ENCODE measurements at regions not wholly inside any gene's neighbourhood (a gene's known extent, or its start where the extent isn't known, plus 50 kb on each side); places are given as distances from the start of the nearest gene placed in this dataset.

DNA sequence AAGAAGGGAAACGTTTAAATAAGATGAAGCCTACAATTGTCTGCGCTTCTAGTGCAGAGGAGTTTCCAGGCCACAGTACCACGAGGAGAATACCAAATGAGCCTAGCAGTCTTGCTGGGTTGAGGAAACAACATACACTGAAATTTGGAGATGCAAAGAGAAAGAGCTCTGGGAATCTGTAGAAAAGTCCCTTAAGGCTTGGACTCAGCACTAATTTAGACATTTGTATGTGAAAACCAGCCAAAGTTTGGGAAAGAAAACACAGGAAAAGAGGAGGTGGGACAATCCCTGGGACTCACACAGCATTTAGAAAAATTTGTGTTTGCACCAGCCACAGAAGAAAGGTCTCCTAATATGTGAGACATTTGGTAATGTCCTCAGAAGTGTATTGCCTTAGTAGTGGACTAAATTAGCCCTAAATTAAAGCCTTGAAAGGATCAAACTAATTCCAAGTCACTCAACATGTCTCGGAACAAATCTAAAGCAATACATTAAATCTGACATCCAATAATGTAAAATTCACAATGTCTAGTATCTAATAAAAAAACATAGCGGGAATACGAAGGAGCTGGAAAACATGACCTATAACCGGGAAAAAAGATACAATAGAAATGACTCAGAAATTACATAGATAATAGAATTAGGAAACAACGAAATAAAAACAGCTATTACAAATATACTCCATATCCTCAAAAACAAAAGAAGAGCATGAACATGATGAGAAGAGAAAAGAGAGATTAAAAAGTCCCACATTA, 187.1 kb upstream of the NAMPT start:
- Histone ChIP-seq H4K20me1 (ENCODE audit: insufficient read depth) (no peaks in the 10 kb centered on the region), H3K27ac (no peak overlapping the region), H3K79me2 (ENCODE audit: insufficient read depth, low read depth) (no peaks in the 10 kb centered on the region), H3K4me1 (ENCODE audit: low read depth, poor library complexity, severe bottlenecking) (no peaks in the 10 kb centered on the region), H3K4me2 (no peak overlapping the region), H3K27me3 (ENCODE audit: insufficient read depth, low read depth) (no peaks in the 10 kb centered on the region), H3K4me3 (IDR thresholded peaks at IDR 0.05; ENCODE audit: insufficient read depth, low read depth, low read length) (no peak overlapping the region), H2AFZ (ENCODE audit: low read depth) (no peak overlapping the region), H3K36me3 (ENCODE audit: insufficient read depth) (no peaks in the 10 kb centered on the region), H3K9ac (no peak overlapping the region)
- TF ChIP-seq, protein P1, sequence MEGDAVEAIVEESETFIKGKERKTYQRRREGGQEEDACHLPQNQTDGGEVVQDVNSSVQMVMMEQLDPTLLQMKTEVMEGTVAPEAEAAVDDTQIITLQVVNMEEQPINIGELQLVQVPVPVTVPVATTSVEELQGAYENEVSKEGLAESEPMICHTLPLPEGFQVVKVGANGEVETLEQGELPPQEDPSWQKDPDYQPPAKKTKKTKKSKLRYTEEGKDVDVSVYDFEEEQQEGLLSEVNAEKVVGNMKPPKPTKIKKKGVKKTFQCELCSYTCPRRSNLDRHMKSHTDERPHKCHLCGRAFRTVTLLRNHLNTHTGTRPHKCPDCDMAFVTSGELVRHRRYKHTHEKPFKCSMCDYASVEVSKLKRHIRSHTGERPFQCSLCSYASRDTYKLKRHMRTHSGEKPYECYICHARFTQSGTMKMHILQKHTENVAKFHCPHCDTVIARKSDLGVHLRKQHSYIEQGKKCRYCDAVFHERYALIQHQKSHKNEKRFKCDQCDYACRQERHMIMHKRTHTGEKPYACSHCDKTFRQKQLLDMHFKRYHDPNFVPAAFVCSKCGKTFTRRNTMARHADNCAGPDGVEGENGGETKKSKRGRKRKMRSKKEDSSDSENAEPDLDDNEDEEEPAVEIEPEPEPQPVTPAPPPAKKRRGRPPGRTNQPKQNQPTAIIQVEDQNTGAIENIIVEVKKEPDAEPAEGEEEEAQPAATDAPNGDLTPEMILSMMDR (conservative IDR thresholded peaks at IDR 0.05; ENCODE audit: low read depth, low read length) = no peak

DNA sequence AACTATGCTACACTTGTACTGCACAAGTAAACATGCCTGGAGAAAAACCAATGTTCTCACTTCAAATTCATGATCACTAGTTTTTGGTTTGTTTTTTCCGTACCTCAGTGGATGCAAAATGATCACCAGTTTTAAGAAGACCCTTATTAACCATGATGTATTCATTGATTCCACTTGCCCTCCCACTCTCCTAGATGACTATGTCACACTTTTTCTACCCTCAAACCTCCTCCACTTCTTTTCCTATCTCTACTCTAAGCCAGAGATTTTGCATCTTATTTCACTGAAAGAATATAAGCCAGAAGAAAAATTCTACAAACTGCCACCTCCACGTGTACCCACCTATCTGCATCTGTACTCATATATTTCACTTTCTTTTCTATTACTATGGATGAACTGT, 186.2 kb upstream of the NAMPT start:
- Histone ChIP-seq H3K79me2 (ENCODE audit: insufficient read depth, low read depth) (no peaks in the 10 kb centered on the region), H3K9ac (no peak overlapping the region), H3K4me2 (no peak overlapping the region), H3K4me3 (IDR thresholded peaks at IDR 0.05; ENCODE audit: insufficient read depth, low read depth, low read length) (no peak overlapping the region), H3K27me3 (ENCODE audit: insufficient read depth, low read depth) (no peaks in the 10 kb centered on the region), H2AFZ (ENCODE audit: low read depth) (no peak overlapping the region), H3K4me1 (ENCODE audit: low read depth, poor library complexity, severe bottlenecking) (no peaks in the 10 kb centered on the region), H3K36me3 (ENCODE audit: insufficient read depth) (no peaks in the 10 kb centered on the region), H4K20me1 (ENCODE audit: insufficient read depth) (no peaks in the 10 kb centered on the region), H3K27ac (no peak overlapping the region)
- TF ChIP-seq, protein P1 (conservative IDR thresholded peaks at IDR 0.05; ENCODE audit: low read depth, low read length) = no peak

DNA sequence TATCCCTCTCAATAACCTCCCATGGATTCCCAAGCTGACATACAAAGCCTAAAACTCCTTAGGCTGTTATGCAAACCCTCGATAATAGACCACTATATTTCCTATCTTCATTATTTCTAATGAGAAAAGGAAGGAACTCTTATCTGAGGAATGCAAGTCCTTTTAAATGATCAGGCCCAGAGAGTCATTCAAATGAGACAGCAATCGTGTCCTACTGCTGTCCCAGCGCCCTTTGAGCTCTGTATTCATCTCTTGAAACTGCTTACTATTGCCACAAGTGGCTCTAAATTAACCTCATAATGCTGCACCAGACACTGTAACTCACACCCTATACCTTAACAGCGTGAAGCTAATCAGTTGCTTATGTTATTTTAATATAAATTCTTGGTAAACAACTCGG, 182.1 kb upstream of the NAMPT start:
- no peaks in the 10 kb centered on the region for H3K27me3 ChIP-seq (ENCODE audit: insufficient read depth, low read depth)
- no peak overlapping the region for H3K27ac ChIP-seq
- H3K4me3 ChIP-seq (IDR thresholded peaks at IDR 0.05; ENCODE audit: insufficient read depth, low read depth, low read length) = no peak overlapping the region
- H4K20me1 ChIP-seq (ENCODE audit: insufficient read depth) = no peaks in the 10 kb centered on the region
- no peak overlapping the region for H2AFZ ChIP-seq (ENCODE audit: low read depth)
- H3K4me2 ChIP-seq = no peak overlapping the region
- H3K4me1 ChIP-seq (ENCODE audit: low read depth, poor library complexity, severe bottlenecking) = no peaks in the 10 kb centered on the region
- H3K9ac ChIP-seq = no peak overlapping the region
- no peaks in the 10 kb centered on the region for H3K36me3 ChIP-seq (ENCODE audit: insufficient read depth)
- no peaks in the 10 kb centered on the region for H3K79me2 ChIP-seq (ENCODE audit: insufficient read depth, low read depth)
- TF ChIP-seq, protein P1 (conservative IDR thresholded peaks at IDR 0.05; ENCODE audit: low read depth, low read length) = no peak

GRCh38 chr7:106465704-106466468, 181.1 kb upstream of the NAMPT start:
- Histone ChIP-seq H3K9ac (no peak overlapping the region), H3K36me3 (ENCODE audit: insufficient read depth) (no peaks in the 10 kb centered on the region), H3K27me3 (ENCODE audit: insufficient read depth, low read depth) (no peaks in the 10 kb centered on the region), H3K4me2 (no peak overlapping the region), H3K4me3 (IDR thresholded peaks at IDR 0.05; ENCODE audit: insufficient read depth, low read depth, low read length) (no peak overlapping the region), H3K4me1 (ENCODE audit: low read depth, poor library complexity, severe bottlenecking) (no peaks in the 10 kb centered on the region), H2AFZ (ENCODE audit: low read depth) (no peak overlapping the region), H3K79me2 (ENCODE audit: insufficient read depth, low read depth) (no peaks in the 10 kb centered on the region), H4K20me1 (ENCODE audit: insufficient read depth) (no peaks in the 10 kb centered on the region), H3K27ac (no peak overlapping the region)
- TF ChIP-seq, protein P1 (conservative IDR thresholded peaks at IDR 0.05; ENCODE audit: low read depth, low read length) = no peak
